ENCODE measurements at regions not wholly inside any gene's neighbourhood (a gene's known extent, or its start where the extent isn't known, plus 50 kb on each side); places are given as distances from the start of the nearest gene placed in this dataset.

DNA sequence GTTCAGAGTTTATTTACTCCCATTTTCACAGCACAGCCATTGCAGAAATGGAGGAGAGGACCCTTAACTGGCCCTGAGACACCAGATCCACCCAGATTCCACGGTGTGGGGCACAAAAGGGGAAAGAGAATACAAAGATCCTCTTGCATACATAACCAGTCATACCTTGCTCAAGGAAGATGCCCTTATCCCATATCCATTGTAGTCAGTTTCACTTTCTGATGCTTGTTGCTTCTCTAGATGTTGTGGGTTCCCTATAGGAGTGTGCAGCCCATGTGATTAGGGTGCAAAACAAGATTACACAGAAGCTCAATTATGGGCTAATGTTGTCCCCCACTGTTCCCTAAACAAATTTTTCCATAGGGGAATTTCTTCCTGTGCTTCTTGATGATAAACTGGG, 1309.0 kb upstream of the PABPC4L start:
- Histone ChIP-seq H3K9ac (ENCODE audit: insufficient read depth in 1 of 2, low read length in 2 of 2) (no peak overlapping the region), H3K4me3 (no peak overlapping the region), H3K4me1 (ENCODE audit: control insufficient read depth in 5 of 5, insufficient read depth in 5 of 5, low read length in 5 of 5) (no peaks in the 10 kb centered on the region), H3K27me3 (ENCODE audit: control insufficient read depth in 3 of 3, insufficient read depth in 3 of 3, low read length in 2 of 3) (no peaks in the 10 kb centered on the region), H3K36me3 (ENCODE audit: control insufficient read depth in 4 of 4, insufficient read depth in 4 of 4, low read length in 4 of 4) (no peaks in the 10 kb centered on the region), H3K9me3 (ENCODE audit: control insufficient read depth in 4 of 4, insufficient read depth in 3 of 4, low read length in 3 of 4) (no peaks in the 10 kb centered on the region), H3K27ac (ENCODE audit: low read depth in 1 of 2, low read length in 1 of 2) (no peak overlapping the region)
- ATAC-seq (ENCODE audit: insufficient read depth, low FRiP score) (no peak), DNase-seq (no peak)
- WGBS, 2 donors: 69 to 79% methylated on average over 1 of the region's 1 CpG
- TF ChIP-seq, protein P1, sequence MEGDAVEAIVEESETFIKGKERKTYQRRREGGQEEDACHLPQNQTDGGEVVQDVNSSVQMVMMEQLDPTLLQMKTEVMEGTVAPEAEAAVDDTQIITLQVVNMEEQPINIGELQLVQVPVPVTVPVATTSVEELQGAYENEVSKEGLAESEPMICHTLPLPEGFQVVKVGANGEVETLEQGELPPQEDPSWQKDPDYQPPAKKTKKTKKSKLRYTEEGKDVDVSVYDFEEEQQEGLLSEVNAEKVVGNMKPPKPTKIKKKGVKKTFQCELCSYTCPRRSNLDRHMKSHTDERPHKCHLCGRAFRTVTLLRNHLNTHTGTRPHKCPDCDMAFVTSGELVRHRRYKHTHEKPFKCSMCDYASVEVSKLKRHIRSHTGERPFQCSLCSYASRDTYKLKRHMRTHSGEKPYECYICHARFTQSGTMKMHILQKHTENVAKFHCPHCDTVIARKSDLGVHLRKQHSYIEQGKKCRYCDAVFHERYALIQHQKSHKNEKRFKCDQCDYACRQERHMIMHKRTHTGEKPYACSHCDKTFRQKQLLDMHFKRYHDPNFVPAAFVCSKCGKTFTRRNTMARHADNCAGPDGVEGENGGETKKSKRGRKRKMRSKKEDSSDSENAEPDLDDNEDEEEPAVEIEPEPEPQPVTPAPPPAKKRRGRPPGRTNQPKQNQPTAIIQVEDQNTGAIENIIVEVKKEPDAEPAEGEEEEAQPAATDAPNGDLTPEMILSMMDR (IDR thresholded peaks at IDR 0.05; ENCODE audit: control extremely low read depth, extremely low read depth): no peak

DNA sequence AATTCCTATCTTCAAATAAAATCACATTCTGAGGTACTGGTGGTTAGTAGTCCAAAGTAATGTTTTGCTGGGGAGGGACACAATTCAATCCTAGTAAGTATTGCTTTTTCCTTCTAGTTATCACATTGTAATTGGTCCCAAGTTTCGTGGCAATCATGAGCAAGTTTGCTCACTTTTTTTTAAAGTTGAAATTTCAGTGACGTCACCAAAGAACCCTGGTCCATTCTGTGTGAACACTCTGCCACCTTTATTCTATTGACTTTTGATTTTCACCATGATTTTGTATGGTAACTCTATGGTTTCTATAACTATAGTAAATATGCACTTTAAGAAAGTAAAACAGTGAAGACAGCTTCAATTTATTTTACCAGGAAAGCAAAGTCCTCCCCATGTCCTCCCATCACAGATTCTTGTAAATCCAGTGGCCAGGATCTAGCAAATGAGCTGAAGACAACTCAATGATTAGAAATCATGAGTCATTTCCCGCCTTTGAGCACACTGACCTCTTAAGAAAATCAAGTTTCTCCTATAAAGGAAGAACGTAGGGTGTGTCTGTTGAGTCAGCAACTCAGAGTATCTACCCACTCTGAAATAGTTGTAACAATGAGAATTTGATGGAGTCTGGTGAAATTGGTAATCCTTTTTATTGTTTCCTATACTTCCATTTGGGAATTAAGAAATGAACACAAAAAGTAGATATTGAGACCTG, 1306.6 kb upstream of the PABPC4L start:
- no peak overlapping the region for H3K27ac ChIP-seq (ENCODE audit: low read depth in 1 of 2, low read length in 1 of 2)
- H3K9ac ChIP-seq (ENCODE audit: insufficient read depth in 1 of 2, low read length in 2 of 2): no peak overlapping the region
- H3K9me3 ChIP-seq (ENCODE audit: control insufficient read depth in 4 of 4, insufficient read depth in 3 of 4, low read length in 3 of 4): no peaks in the 10 kb centered on the region
- H3K27me3 ChIP-seq (ENCODE audit: control insufficient read depth in 3 of 3, insufficient read depth in 3 of 3, low read length in 2 of 3): no peaks in the 10 kb centered on the region
- H3K4me1 ChIP-seq (ENCODE audit: control insufficient read depth in 5 of 5, insufficient read depth in 5 of 5, low read length in 5 of 5): no peaks in the 10 kb centered on the region
- 80 to 81% methylated on average over 4 of the region's 4 CpGs for WGBS, 2 donors
- DNase-seq (no peak), ATAC-seq (ENCODE audit: insufficient read depth, low FRiP score) (no peak)
- H3K4me3 ChIP-seq: no peak overlapping the region
- H3K36me3 ChIP-seq (ENCODE audit: control insufficient read depth in 4 of 4, insufficient read depth in 4 of 4, low read length in 4 of 4): no peaks in the 10 kb centered on the region
- TF ChIP-seq, protein P1 (IDR thresholded peaks at IDR 0.05; ENCODE audit: control extremely low read depth, extremely low read depth): no peak

DNA sequence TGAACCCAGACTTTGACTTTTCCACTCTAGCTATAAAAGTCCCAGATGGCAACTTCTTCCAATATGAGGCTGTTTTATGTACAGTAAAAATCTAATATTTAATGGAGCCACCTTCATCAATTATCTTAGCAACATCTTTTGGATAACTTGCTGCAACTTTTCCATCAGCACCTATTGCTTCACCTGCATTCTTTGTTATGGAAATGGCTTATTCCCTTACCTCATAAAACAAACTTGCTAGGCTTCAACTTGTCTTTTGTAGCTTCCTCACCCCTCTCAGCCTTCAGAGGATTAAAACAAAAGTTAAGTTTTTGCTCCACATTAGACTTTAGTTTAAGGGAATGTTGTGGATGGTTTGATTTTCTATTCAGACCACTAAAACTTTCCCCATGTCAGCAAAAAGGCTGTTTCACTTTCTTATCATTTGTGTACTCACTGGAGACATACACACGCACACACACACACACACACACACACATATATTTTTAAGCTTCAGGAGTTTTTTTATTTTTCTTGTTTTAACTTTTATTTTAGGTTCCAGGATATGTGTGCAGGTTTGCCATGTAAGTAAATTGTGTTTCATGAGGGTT, 1296.1 kb upstream of the PABPC4L start:
- no peak overlapping the region for H3K4me3 ChIP-seq
- WGBS, 2 donors: 69 to 82% methylated on average over 1 of the region's 1 CpG
- ATAC-seq (ENCODE audit: insufficient read depth, low FRiP score): no peak

More for the DNA sequence above, 1296.1 kb upstream of the PABPC4L start:
- Histone ChIP-seq H3K27ac (ENCODE audit: low read depth in 1 of 2, low read length in 1 of 2) (no peak overlapping the region), H3K27me3 (ENCODE audit: control insufficient read depth in 3 of 3, insufficient read depth in 3 of 3, low read length in 2 of 3) (no peaks in the 10 kb centered on the region), H3K4me1 (ENCODE audit: control insufficient read depth in 5 of 5, insufficient read depth in 5 of 5, low read length in 5 of 5) (no peaks in the 10 kb centered on the region), H3K9me3 (ENCODE audit: control insufficient read depth in 4 of 4, insufficient read depth in 3 of 4, low read length in 3 of 4) (no peaks in the 10 kb centered on the region), H3K36me3 (ENCODE audit: control insufficient read depth in 4 of 4, insufficient read depth in 4 of 4, low read length in 4 of 4) (no peaks in the 10 kb centered on the region), H3K9ac (ENCODE audit: insufficient read depth in 1 of 2, low read length in 2 of 2) (no peak overlapping the region)
- DNase-seq: no peak
- TF ChIP-seq, protein P1 (IDR thresholded peaks at IDR 0.05; ENCODE audit: control extremely low read depth, extremely low read depth): no peak
